ENCODE measurements at regions not wholly inside any gene's neighbourhood (a gene's known extent, or its start where the extent isn't known, plus 50 kb on each side); places are given as distances from the start of the nearest gene placed in this dataset.
"Not testable (repeated sequence)": the region's sequence is repeated elsewhere in the genome, so short reads cannot be mapped to it uniquely, and the experiment has no call there.

GRCh38 chr16:58913456-58913855, 179.3 kb upstream of the GOT2 start:
- DNase-seq (ENCODE audit: low spot score), result no peak

GRCh38 chr16:58912571-58912970, 178.5 kb upstream of the GOT2 start:
- no peak for DNase-seq (ENCODE audit: low spot score)

DNA sequence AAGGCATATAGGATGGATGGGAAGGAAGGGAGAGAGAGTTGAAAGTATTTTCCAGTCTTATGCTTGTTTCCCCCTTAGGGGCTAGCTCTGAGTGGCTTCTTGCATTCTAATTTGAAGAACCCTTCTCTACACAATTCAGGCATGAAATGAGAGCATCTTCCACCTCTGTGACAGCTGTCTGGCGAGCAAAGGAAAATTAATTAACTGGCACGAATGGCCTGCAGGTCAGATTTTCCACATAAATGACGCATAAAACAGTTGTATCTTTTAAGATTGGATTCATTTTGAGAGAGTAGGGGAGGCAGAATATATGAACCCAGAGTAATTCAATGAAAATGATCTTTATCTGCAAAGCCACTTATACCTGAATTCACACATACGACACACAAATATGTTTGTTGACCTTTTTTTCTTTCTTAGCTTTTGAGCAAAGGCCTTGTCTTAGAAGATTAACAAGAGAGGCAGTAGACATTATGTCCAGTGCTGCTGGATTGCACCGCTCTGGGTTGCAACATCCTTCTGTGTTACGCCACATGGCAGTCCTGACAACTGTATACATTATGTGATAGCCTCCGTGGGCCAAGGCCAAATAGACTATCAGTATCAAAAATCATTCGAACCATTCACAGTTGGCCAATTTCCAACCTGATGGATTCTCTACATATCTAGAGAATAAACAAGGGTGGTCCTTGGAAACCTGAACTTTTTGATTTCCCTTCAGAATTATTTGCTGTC, 173.0 kb upstream of the GOT2 start:
- no peak for DNase-seq (ENCODE audit: low spot score)

- no peak for DNase-seq (ENCODE audit: low spot score)
Observed at GRCh38 chr16:58904291-58904690, 170.2 kb upstream of the GOT2 start.

DNA sequence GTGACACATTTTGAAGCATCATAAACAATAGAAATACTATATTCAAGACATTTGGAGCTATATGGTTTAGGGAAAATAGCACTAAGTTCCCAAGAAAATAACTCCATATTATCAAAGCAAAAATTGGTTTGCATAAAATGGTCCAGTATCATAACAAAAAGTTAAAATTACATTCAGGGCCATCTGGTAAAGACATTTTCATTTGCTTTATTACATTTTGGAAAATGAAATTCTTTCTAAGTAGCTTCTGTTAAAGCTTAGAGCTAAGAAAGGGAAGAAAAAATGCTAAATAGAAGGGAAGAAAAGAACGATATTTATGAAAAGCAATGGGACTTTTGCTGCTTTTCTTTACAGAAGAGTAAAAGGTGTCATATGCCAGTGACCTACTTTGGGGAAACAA, 155.4 kb upstream of the GOT2 start:
- DNase-seq (ENCODE audit: low spot score), result no peak

GRCh38 chr16:58885528-58886170, 151.5 kb upstream of the GOT2 start:
- no peak for DNase-seq (ENCODE audit: low spot score)

DNA sequence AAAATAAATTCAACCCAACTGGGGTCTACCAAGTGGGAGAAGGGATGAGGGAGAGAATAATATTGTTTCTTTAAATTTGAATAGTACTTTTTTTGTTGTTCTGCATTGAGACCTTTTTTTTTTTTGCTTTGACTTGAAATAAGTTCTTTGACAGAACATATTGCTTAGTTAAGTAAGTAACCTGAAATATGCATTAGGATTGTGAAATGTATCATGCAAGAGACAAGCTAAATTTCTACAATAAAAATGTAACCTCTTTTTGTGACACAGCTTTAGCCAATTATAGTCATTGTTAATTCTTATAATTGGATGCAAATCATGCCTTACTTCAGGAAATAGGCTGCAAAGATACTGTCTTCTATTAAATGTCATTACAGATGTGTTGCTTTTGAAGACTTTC, 150.0 kb upstream of the GOT2 start:
- no peak for DNase-seq (ENCODE audit: low spot score)

- DNase-seq (ENCODE audit: low spot score), result no peak
Observed at GRCh38 chr16:58883131-58883530, 149.0 kb upstream of the GOT2 start.

- DNase-seq (ENCODE audit: low spot score), result no peak
Observed at GRCh38 chr16:58882292-58882691, 148.2 kb upstream of the GOT2 start.

GRCh38 chr16:58878641-58879040, 144.5 kb upstream of the GOT2 start:
- DNase-seq (ENCODE audit: low spot score), result not testable (repeated sequence)

DNA sequence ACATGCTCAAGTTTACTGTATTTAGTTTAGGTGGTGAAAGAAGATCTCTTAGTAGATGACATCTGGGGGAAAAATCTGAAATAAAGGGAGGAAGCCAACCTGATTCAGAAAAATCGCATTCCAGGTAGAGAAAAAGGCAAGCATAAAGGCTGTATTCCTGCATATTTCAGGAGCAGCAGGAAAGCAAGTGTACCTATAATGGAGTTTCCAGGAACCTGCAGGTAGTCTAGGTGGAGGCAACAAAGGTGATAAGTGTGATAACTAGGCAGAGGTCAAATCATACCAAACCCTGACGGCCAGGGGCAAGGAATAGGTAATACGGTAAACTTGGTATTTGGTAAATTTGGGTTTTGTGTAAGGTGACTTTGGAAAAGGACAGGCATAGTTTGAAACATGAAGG, 132.8 kb upstream of the GOT2 start:
- no peak for DNase-seq (ENCODE audit: low spot score)

DNA sequence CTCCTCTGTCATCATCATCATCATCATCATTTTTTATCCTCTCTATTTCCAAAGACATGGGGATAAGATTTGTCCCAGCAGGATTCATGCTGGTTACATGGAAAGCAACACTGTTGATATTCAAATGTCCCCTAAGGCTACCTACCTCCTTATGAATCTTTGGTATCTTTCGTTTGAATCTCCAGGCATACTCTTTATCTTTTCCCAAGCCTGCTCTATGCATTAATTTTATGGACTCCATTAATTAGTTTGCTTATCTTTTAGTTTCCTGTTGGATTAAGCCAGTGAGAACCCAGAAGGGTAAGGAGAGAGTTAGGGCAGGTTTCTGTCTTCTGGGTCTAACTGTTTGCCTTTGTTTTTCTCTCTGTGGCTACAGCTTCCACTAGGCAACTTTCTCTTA, 129.6 kb upstream of the GOT2 start:
- DNase-seq (ENCODE audit: low spot score), result no peak

- DNase-seq (ENCODE audit: low spot score), result no peak
Observed at GRCh38 chr16:58863042-58863441, 128.9 kb upstream of the GOT2 start.

DNA sequence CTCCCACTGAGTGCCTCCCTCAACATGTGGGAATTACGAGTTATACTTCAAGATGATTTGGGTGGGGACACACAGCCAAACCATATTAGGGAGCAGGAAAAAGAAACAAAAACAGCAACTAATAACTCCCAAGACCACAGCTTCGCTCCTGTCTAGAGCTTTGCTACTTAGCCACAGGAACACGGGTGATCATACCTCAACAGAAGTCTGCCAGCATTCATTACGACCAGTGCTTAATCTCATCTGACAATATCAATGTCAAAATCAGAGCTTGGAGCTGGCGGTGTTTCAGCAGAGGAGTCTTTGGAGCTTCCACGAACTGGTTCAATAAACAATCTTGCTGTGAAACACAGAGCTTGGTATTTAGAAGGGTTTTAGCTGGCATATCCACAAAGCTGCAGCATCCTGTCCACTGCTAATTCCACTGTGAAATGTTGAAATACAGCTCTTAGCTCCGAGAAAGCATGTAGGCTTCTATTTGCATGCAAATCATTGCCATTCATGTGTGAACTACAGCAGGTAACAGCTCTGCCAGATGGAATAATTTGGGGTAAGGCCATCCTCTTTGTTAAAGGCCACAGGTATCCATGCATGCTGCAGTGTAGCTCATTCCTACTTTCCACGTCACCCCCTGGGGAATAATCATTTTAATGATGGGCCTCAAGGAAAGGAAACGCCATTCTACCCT, 128.4 kb upstream of the GOT2 start:
- DNase-seq (ENCODE audit: low spot score), result no peak

DNA sequence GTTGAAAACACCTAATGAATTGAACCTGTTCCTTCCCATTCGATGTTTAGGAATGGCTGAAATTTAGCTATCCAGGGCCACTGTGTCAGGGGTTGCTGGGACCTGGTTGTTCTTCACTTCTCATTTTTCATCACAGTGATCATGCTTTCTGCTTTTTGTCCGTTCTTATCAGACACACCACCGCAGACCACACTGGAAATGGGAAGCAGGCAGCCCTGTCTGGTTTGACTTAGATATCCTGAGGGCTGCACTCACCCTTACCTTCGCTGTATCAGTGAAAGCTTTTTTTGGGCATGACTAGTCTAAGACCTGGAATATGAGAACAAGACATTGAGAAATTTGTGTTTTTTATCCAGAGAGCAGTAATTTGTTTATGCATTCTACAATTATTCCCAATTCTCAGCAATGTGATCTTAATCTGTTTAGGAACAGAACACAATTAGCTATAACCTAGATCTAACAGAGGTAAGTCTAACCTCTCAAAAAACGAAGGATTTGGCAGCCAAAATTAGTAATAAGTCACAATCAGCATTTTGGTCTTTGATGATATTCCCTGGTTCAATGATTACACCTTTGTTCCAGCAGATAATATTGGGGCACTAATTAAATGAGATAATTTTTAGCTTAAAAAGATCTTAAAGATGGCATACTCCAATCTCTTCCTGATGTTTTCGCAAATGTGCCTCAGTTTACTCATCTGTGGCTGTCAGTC, 126.0 kb upstream of the GOT2 start:
- DNase-seq (ENCODE audit: low spot score), result no peak

GRCh38 chr16:58858577-58858976, 124.5 kb upstream of the GOT2 start:
- not testable (repeated sequence) for DNase-seq (ENCODE audit: low spot score)

- no peak for DNase-seq (ENCODE audit: low spot score)
Observed at GRCh38 chr16:58855291-58855863, 121.3 kb upstream of the GOT2 start.

- no peak for DNase-seq (ENCODE audit: low spot score)
Observed at GRCh38 chr16:58853854-58854791, 120.0 kb upstream of the GOT2 start.

GRCh38 chr16:58850678-58851020, 116.5 kb upstream of the GOT2 start:
- DNase-seq (ENCODE audit: low spot score), result no peak

DNA sequence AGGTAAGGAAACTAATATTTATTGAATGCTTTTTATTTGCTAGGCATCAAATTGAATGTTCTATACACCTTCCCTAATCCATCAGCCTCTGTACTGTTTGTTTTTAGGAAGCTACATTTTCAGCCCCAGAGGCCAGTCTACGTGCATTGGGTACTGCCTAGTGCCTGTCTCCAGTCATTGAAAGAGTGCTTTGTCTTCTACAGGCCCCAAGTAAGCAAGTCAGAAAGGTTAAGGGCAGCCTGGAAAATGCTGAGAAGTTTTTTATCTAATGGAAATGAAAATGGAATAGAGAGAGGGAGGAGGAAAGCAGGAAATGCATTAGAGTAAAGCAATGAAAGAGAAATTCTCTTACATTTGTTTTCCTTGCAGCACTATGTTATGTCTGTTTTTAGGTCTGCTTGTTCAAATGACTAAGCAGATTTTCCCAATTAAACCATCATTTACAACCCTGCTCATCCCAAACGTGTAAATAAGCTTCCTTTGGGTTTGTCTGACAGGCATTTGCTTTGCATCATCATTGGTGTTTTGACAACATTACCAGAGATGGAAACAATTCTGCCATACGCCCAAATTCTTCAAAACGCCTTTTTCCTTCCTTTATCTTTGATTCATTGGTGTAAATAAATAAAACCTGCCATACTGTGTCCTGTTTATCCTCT, 116.0 kb upstream of the GOT2 start:
- DNase-seq (ENCODE audit: low spot score), result no peak

Data from mesenteric fat pad (tissue), 1 donor.